ENCODE measurements at regions not wholly inside any gene's neighbourhood (a gene's known extent, or its start where the extent isn't known, plus 50 kb on each side); places are given as distances from the start of the nearest gene placed in this dataset.

DNA sequence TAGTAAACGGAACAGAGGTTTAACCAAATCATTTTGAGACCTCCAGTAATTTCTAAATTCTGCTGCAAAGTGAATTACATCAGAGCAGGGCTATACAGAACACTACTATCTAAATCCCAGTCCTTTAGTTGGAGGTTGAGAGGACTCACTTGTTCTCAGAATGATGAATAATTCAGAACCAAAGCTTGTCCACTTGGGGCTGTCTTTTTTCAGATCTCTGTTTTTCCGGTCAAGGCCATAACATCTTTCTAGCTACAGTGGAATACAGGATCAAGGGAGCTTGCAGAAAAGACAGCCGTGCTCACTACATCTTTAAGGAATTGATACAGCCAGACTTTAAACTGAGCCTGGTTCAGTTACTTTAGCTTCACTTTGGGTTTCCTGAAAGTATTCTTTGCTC is 194.5 kb downstream of the EFHB start:
- POLR2A ChIA-PET (ENCODE audit: low non-redundant PET) = no interaction called here

DNA sequence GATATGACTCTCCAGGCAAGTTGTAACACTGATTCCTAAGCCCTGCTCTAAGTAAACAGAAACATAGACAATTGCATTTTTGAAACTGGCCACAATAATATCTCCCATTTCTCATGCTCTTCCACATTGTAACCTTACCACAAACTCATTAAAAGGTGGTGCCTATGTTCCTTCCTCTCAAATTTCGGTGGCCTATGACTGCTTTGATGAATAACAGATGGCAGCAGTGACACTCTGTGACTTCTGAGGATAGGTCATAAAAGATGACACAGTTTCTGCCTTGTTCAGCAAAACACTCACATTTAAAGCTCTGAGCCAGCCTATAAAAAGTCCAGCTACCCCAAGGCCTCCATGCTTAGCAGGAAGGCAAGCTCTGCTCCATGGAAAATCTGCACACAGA is 195.2 kb downstream of the EFHB start:
- no TSS peak for BruUV-seq (replicated peaks)
- Histone ChIP-seq H3K4me1 (ENCODE audit: insufficient read depth, low read length, poor library complexity, severe bottlenecking) (no peaks in the 10 kb centered on the region), H3K36me3 (ENCODE audit: insufficient read depth, low read length, poor library complexity, severe bottlenecking) (no peaks in the 10 kb centered on the region), H3K27ac (ENCODE audit: low read depth, low read length, poor library complexity, severe bottlenecking) (no peak overlapping the region), H3K9me3 (ENCODE audit: low read depth, low read length, poor library complexity, severe bottlenecking) (no peaks in the 10 kb centered on the region), H3K4me3 (ENCODE audit: low read depth, low read length, poor library complexity, severe bottlenecking) (no peak overlapping the region), H3K27me3 (replicated peaks; ENCODE audit: insufficient read depth, low read depth, low read length, poor library complexity) (no peaks in the 10 kb centered on the region)
- ChIA-PET CTCF (no interaction called here), POLR2A (ENCODE audit: low non-redundant PET) (no interaction called here)
- TF ChIP-seq EZH2 (IDR thresholded peaks at IDR 0.05; ENCODE audit: borderline replicate concordance, low read depth, low read length, poor library complexity, severe bottlenecking) = no peak
- TF ChIP-seq, protein P1, sequence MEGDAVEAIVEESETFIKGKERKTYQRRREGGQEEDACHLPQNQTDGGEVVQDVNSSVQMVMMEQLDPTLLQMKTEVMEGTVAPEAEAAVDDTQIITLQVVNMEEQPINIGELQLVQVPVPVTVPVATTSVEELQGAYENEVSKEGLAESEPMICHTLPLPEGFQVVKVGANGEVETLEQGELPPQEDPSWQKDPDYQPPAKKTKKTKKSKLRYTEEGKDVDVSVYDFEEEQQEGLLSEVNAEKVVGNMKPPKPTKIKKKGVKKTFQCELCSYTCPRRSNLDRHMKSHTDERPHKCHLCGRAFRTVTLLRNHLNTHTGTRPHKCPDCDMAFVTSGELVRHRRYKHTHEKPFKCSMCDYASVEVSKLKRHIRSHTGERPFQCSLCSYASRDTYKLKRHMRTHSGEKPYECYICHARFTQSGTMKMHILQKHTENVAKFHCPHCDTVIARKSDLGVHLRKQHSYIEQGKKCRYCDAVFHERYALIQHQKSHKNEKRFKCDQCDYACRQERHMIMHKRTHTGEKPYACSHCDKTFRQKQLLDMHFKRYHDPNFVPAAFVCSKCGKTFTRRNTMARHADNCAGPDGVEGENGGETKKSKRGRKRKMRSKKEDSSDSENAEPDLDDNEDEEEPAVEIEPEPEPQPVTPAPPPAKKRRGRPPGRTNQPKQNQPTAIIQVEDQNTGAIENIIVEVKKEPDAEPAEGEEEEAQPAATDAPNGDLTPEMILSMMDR (conservative IDR thresholded peaks at IDR 0.05; ENCODE audit: low read depth, low read length) = no peak
- intact Hi-C loops (cut with micrococcal nuclease; ENCODE audit: unreplicated experiment) = no loop called here
- no peak for DNase-seq (ENCODE audit: low spot score)

More for the DNA sequence above, 194.5 kb downstream of the EFHB start:
- H3K9me3 ChIP-seq (ENCODE audit: low read depth, low read length, poor library complexity, severe bottlenecking) = no peaks in the 10 kb centered on the region
- TF ChIP-seq EZH2 (IDR thresholded peaks at IDR 0.05; ENCODE audit: borderline replicate concordance, low read depth, low read length, poor library complexity, severe bottlenecking) = no peak
- TF ChIP-seq, protein P1 (conservative IDR thresholded peaks at IDR 0.05; ENCODE audit: low read depth, low read length) = no peak
- H3K36me3 ChIP-seq (ENCODE audit: insufficient read depth, low read length, poor library complexity, severe bottlenecking) = no peaks in the 10 kb centered on the region
- no peak overlapping the region for H3K27ac ChIP-seq (ENCODE audit: low read depth, low read length, poor library complexity, severe bottlenecking)
- intact Hi-C loops (cut with micrococcal nuclease; ENCODE audit: unreplicated experiment) = no loop called here
- no peaks in the 10 kb centered on the region for H3K4me1 ChIP-seq (ENCODE audit: insufficient read depth, low read length, poor library complexity, severe bottlenecking)
- H3K4me3 ChIP-seq (ENCODE audit: low read depth, low read length, poor library complexity, severe bottlenecking) = no peak overlapping the region
- H3K27me3 ChIP-seq (replicated peaks; ENCODE audit: insufficient read depth, low read depth, low read length, poor library complexity) = no peaks in the 10 kb centered on the region
- CTCF ChIA-PET = no interaction called here
- BruUV-seq (replicated peaks) = no TSS peak
- no peak for DNase-seq (ENCODE audit: low spot score)

DNA sequence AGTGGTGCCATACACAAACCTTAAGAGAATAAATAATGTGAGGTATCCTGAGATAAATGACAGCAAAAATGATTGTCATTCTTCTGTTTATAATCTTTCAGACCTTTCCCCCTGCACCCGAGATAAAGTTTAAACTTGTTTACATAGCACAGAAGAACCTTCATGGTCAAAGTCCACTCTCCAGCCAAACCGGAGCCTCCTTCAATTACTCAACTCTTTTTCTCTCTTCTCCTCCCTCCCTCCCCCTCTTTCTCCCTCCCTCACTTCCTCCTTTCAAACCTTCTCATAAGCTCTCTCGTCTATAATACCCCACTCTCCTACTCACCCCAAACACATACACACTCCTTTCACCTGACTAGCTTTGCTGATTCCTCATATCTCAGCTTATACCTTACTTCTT is 198.9 kb downstream of the EFHB start:
- H3K4me3 ChIP-seq (ENCODE audit: low read depth, low read length, poor library complexity, severe bottlenecking) = no peak overlapping the region
- TF ChIP-seq EZH2 (IDR thresholded peaks at IDR 0.05; ENCODE audit: borderline replicate concordance, low read depth, low read length, poor library complexity, severe bottlenecking) = no peak
- TF ChIP-seq, protein P1 (conservative IDR thresholded peaks at IDR 0.05; ENCODE audit: low read depth, low read length) = no peak
- H3K9me3 ChIP-seq (ENCODE audit: low read depth, low read length, poor library complexity, severe bottlenecking) = no peaks in the 10 kb centered on the region
- no peak for DNase-seq (ENCODE audit: low spot score)
- CTCF ChIA-PET = no interaction called here
- no peaks in the 10 kb centered on the region for H3K4me1 ChIP-seq (ENCODE audit: insufficient read depth, low read length, poor library complexity, severe bottlenecking)
- no TSS peak for BruUV-seq (replicated peaks)
- intact Hi-C loops (cut with micrococcal nuclease; ENCODE audit: unreplicated experiment) = no loop called here
- no peak overlapping the region for H3K27ac ChIP-seq (ENCODE audit: low read depth, low read length, poor library complexity, severe bottlenecking)
- no peaks in the 10 kb centered on the region for H3K27me3 ChIP-seq (replicated peaks; ENCODE audit: insufficient read depth, low read depth, low read length, poor library complexity)
- H3K36me3 ChIP-seq (ENCODE audit: insufficient read depth, low read length, poor library complexity, severe bottlenecking) = no peaks in the 10 kb centered on the region
- POLR2A ChIA-PET (ENCODE audit: low non-redundant PET) = no interaction called here
